ENCODE measurements at regions not wholly inside any gene's neighbourhood (a gene's known extent, or its start where the extent isn't known, plus 50 kb on each side); places are given as distances from the start of the nearest gene placed in this dataset.
A peak's percentile ranks its signal among the peaks of the same experiment; 100 is the strongest.

DNA sequence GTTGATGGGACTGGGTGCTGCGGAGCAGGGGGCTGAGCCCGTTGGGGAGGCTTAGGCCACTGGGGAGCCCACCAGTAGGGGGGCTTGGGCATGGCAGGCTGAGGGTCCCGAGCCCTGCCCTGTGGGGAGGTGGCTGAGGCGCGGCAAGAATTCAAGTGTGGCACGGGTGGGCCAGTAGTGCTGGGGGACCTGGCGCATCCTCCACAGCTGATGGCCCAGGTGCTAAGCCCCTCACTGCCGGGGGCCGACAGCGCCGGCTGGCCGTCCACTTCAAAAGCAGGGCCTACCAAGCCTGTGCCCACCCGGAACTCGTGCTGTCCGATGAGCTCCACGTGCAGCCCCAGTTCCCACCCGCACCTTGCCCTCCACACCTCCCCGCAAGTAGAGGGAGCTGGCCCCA lies 917.5 kb downstream of the TAF11L14 start:
- peak in 1 of 3 donors; percentile 31 for DNase-seq
- no peaks in the 10 kb centered on the region for H3K9me3 ChIP-seq
- TF ChIP-seq, protein P1, sequence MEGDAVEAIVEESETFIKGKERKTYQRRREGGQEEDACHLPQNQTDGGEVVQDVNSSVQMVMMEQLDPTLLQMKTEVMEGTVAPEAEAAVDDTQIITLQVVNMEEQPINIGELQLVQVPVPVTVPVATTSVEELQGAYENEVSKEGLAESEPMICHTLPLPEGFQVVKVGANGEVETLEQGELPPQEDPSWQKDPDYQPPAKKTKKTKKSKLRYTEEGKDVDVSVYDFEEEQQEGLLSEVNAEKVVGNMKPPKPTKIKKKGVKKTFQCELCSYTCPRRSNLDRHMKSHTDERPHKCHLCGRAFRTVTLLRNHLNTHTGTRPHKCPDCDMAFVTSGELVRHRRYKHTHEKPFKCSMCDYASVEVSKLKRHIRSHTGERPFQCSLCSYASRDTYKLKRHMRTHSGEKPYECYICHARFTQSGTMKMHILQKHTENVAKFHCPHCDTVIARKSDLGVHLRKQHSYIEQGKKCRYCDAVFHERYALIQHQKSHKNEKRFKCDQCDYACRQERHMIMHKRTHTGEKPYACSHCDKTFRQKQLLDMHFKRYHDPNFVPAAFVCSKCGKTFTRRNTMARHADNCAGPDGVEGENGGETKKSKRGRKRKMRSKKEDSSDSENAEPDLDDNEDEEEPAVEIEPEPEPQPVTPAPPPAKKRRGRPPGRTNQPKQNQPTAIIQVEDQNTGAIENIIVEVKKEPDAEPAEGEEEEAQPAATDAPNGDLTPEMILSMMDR (IDR thresholded peaks at IDR 0.05) = no peak
- no peak overlapping the region for H3K4me3 ChIP-seq
- ATAC-seq = no peak
- H3K36me3 ChIP-seq (ENCODE audit: low read depth) = no peaks in the 10 kb centered on the region
- intact Hi-C loops (cut with DNase I, micrococcal nuclease) = no loop called here
- no peaks in the 10 kb centered on the region for H3K4me1 ChIP-seq (ENCODE audit: low read depth)

DNA sequence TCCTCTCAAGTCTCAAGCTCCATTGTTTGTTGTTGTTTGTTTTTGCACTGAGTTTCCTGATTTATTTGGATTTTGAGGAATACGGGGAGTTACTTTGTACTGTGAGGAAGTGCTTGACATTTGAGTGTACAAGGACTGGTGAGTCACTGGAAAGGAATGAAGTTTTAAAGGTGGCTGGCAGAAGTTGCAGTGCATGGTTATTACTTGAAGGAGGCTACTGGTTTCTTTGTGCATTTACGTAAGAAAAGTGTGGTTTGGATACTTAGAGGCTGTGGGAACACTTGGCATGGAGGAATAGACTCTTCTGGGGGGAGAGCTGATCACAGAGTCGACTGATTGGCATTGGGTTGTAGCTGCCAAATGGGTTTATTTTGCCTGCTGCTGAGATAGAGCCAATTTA lies 919.0 kb downstream of the TAF11L14 start:
- Histone ChIP-seq H3K9me3 (no peaks in the 10 kb centered on the region), H3K4me1 (ENCODE audit: low read depth) (no peaks in the 10 kb centered on the region), H3K4me3 (no peak overlapping the region), H3K36me3 (ENCODE audit: low read depth) (no peaks in the 10 kb centered on the region)
- intact Hi-C loops (cut with DNase I, micrococcal nuclease) = no loop called here
- DNase-seq (no peak), ATAC-seq (no peak)
- TF ChIP-seq, protein P1 (IDR thresholded peaks at IDR 0.05) = no peak

DNA sequence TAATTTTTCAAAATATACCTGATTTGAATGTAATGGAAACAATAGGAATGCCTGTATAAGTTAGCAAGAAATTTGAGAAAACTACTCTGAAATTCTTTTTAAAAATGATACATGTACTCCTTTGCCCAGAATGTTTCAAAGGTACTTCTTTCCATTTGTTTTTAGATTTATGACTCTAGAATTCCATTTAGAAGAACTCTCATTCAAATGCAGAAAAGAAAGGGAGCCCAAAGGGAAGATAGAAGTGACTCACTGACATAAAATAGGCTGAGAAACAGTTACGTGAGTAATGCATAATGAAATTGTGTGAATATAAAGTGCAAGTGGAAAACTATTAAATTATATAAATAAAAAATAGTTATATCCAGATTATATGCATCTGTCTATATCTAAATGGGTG lies 926.3 kb downstream of the TAF11L14 start:
- TF ChIP-seq, protein P1 (IDR thresholded peaks at IDR 0.05) = no peak
- Histone ChIP-seq H3K9me3 (no peaks in the 10 kb centered on the region), H3K36me3 (ENCODE audit: low read depth) (no peaks in the 10 kb centered on the region), H3K4me3 (no peak overlapping the region), H3K4me1 (ENCODE audit: low read depth) (no peaks in the 10 kb centered on the region)
- ATAC-seq (no peak), DNase-seq (no peak)
- intact Hi-C loops (cut with DNase I, micrococcal nuclease) = no loop called here

DNA sequence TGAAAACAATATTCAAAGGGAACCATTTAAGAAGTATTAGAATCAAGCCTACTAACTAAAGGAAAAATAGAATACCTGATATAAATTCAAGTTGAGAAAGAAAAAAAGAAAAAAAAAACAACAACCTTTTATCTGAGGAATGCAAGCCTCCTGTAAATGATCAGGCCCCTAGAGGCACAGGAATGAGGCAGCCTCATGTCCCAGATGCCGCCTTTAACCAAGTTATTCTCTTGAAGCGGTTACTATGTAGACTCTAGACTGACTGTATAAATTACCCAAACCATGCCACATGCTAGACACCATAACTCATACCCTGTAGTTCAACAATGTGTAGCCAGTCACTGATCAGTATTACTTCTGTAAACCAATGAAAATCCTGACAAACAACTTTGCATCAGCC lies 929.6 kb downstream of the TAF11L14 start:
- no peaks in the 10 kb centered on the region for H3K9me3 ChIP-seq
- H3K4me3 ChIP-seq = no peak overlapping the region
- intact Hi-C loops (cut with DNase I, micrococcal nuclease) = no loop called here
- DNase-seq = no peak
- TF ChIP-seq, protein P1 (IDR thresholded peaks at IDR 0.05) = no peak
- no peaks in the 10 kb centered on the region for H3K36me3 ChIP-seq (ENCODE audit: low read depth)
- no peak for ATAC-seq
- H3K4me1 ChIP-seq (ENCODE audit: low read depth) = no peaks in the 10 kb centered on the region

DNA sequence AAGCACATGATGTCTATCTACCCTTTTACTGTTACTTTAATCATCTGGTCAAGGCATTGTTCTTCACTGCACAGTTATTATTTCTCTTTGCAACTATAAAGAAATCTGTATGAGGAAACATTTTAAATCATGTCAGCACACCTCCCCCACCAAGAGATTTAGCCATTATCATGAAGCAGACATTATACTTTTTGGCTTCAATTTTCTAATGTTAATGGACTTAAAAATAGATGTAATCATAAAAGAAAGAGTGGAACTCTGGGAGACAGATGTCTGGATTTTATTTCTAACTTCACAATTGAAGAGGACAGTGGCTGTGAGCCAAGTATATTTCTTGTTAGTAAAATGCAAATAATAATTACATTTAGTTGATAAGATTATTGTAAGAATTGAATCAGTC lies 932.4 kb downstream of the TAF11L14 start:
- no peaks in the 10 kb centered on the region for H3K36me3 ChIP-seq (ENCODE audit: low read depth)

More for the DNA sequence above, 932.4 kb downstream of the TAF11L14 start:
- ATAC-seq (no peak), DNase-seq (no peak)
- Histone ChIP-seq H3K4me3 (no peak overlapping the region), H3K9me3 (no peaks in the 10 kb centered on the region), H3K4me1 (ENCODE audit: low read depth) (no peaks in the 10 kb centered on the region)
- TF ChIP-seq, protein P1 (IDR thresholded peaks at IDR 0.05) = no peak
- intact Hi-C loops (cut with DNase I, micrococcal nuclease) = no loop called here
